ENCODE measurements at regions not wholly inside any gene's neighbourhood (a gene's known extent, or its start where the extent isn't known, plus 50 kb on each side); places are given as distances from the start of the nearest gene placed in this dataset.

DNA sequence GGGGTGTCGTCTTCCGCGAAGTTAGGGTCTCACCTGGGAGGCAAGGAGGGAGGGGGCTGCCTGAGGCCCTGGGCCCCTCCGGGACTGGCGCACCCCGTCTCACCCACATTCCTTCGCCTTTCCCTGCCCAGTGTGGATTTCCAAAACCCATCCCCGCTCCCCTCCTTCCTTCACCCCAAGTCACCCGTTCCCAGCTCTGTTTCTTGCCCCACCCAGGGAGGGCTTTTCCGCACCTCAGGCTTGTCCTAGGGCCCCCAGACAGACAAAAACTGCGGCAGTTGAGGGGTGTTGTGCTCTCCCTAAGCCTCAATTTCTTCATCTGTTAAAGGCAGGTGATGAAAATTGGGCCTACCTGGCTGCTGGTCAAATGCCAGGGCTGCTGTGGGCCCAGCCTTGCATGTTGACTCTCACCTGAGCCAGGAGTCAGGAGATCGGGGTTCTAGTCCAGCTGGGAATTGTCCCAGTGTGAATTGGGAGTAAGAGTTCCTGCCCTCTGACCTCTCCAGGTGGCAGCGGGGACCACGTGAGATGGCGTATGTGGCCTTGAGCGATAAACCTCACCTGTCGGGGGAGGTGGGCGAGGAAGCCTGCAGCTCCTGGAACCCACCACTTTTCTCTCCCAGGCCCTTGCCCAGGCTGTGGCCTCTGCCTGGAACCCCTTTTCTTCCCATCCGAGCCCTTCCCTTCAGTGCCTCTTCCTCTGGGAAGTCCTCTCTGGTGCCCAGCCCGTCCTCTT lies 143.4 kb upstream of the IER5L start:
- TF ChIP-seq POLR2A (IDR thresholded peaks at IDR 0.05) = no peak
- TF ChIP-seq, protein P1, sequence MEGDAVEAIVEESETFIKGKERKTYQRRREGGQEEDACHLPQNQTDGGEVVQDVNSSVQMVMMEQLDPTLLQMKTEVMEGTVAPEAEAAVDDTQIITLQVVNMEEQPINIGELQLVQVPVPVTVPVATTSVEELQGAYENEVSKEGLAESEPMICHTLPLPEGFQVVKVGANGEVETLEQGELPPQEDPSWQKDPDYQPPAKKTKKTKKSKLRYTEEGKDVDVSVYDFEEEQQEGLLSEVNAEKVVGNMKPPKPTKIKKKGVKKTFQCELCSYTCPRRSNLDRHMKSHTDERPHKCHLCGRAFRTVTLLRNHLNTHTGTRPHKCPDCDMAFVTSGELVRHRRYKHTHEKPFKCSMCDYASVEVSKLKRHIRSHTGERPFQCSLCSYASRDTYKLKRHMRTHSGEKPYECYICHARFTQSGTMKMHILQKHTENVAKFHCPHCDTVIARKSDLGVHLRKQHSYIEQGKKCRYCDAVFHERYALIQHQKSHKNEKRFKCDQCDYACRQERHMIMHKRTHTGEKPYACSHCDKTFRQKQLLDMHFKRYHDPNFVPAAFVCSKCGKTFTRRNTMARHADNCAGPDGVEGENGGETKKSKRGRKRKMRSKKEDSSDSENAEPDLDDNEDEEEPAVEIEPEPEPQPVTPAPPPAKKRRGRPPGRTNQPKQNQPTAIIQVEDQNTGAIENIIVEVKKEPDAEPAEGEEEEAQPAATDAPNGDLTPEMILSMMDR (IDR thresholded peaks at IDR 0.05) = no peak

Measured in heart left ventricle (tissue), 13 donors.